K562 (cell line): ENCODE measurements at regions not wholly inside any gene's neighbourhood (a gene's known extent, or its start where the extent isn't known, plus 50 kb on each side); places are given as distances from the start of the nearest gene placed in this dataset.

Experiments
- ATAC-seq: fragments of 200-7000 bp; cut with Tn5 transposase; 3 replicates; pipeline ENCODE4 v1.9.1; 2020; ENCODE audit warnings: moderate library complexity
- BruUV-seq: library from RNA; stranded (reverse); fragments of 400-500 nt; replicated peaks from 2 replicates; lab custom pipeline; 2021; lab: Mats Ljungman, UMichigan
- CTCF ChIA-PET: fragments of 300-600 bp; formaldehyde crosslinking; extraction: SDS; loops from one replicate; lab custom pipeline; 2021; ENCODE audit warnings: low intra/inter-chr PET ratio; lab: Yijun Ruan, JAX
- POLR2A ChIA-PET: fragments of 300-600, 350-650 bp; sonication (Branson Sonifier 250); formaldehyde crosslinking; extraction: SDS; loops from one replicate; lab custom pipeline; 2021; ENCODE audit warnings: antibody characterized with exemption, inconsistent platforms; lab: Yijun Ruan, JAX
- DNase-seq, 4 experiments: peaks; one replicate each; pipeline versions ENCODE4 v3.0.0 to v3.0.0-alpha.2; 2011 to 2018; ENCODE audit warnings: low spot score in 3 of 4, mixed read lengths in 3 of 4; ENCODE audit errors: extremely low read depth in 1 of 4
- FAIRE-seq: peaks from 2 replicates; lab custom pipeline; 2011; peaks lifted over from hg19 to GRCh38; lab: Jason Lieb, UNC
- H2AFZ ChIP-seq: 2 replicates; pipeline ENCODE4 v1.6.0; 2011; ENCODE audit warnings: low read depth, low read length, control low read depth, inconsistent platforms
- H3K27ac ChIP-seq: fragments of 200-600 bp; 3 replicates; pipeline ENCODE4 v1.8.0; 2011; ENCODE audit warnings: low read depth, mild to moderate bottlenecking, control low read depth, inconsistent platforms, low read length, moderate library complexity, mixed read lengths; ENCODE audit errors: extremely low read depth
- H3K27me3 ChIP-seq, 2 experiments: fragments of 300-600 bp in 1 of 2; 2 replicates in 1 of 2; 3 replicates in 1 of 2; pipeline versions ENCODE4 v1.6.0 to v1.8.0; 2011; ENCODE audit warnings: inconsistent platforms in 2 of 2, low read length in 2 of 2, mild to moderate bottlenecking in 1 of 2, mixed read lengths in 1 of 2, moderate library complexity in 1 of 2; ENCODE audit not compliant: control insufficient read depth in 2 of 2, insufficient read depth in 2 of 2
- H3K36me3 ChIP-seq: fragments of 300-600 bp; 3 replicates; pipeline ENCODE4 v1.8.0; 2011; ENCODE audit warnings: mild to moderate bottlenecking, low read length, inconsistent platforms; ENCODE audit not compliant: control insufficient read depth, insufficient read depth
- H3K4me1 ChIP-seq, 2 experiments: fragments of 200-600 bp in 1 of 2; replicated peaks in 1 of 2; 2 replicates in 1 of 2; 3 replicates in 1 of 2; pipeline versions ENCODE4 v1.5.1 to v1.8.0; 2011; ENCODE audit warnings: inconsistent platforms in 2 of 2, low read length in 2 of 2, mild to moderate bottlenecking in 1 of 2, mixed read lengths in 1 of 2, moderate library complexity in 1 of 2; ENCODE audit not compliant: control insufficient read depth in 2 of 2, insufficient read depth in 2 of 2
- H3K4me2 ChIP-seq: 2 replicates; pipeline ENCODE4 v1.6.1; 2011; ENCODE audit warnings: low read length, control low read depth, inconsistent platforms, mixed read lengths; ENCODE audit not compliant: insufficient read depth
- H3K4me3 ChIP-seq: fragments of 200-600 bp; sonication (generic), shearing (Covaris generic); 2 replicates; pipeline ENCODE4 v1.5.1; 2016; ENCODE audit warnings: control low read depth, inconsistent platforms
- H3K79me2 ChIP-seq: fragments of 200-600 bp; 3 replicates; pipeline ENCODE4 v1.8.0; 2011; ENCODE audit warnings: low read length, inconsistent platforms; ENCODE audit not compliant: control insufficient read depth, insufficient read depth
- H3K9ac ChIP-seq, 2 experiments: 2 replicates each; pipeline versions ENCODE4 v1.6.0 to v1.6.1; 2011; ENCODE audit warnings: low read depth in 2 of 2, low read length in 2 of 2, control low read depth in 1 of 2, inconsistent platforms in 1 of 2, mild to moderate bottlenecking in 1 of 2, mixed read lengths in 1 of 2; ENCODE audit not compliant: insufficient read depth in 1 of 2
- H3K9me1 ChIP-seq: one replicate; pipeline ENCODE4 v1.6.0; 2011; ENCODE audit warnings: inconsistent platforms, mild to moderate bottlenecking, low read length, moderate library complexity; ENCODE audit not compliant: control insufficient read depth, insufficient read depth
- H3K9me3 ChIP-seq: replicated peaks from 2 replicates; pipeline ENCODE4 v1.5.1; 2011; ENCODE audit warnings: low read depth, low read length, inconsistent platforms; ENCODE audit not compliant: control insufficient read depth, insufficient read depth
- H4K20me1 ChIP-seq: replicated peaks from 2 replicates; pipeline ENCODE4 v1.6.1; 2011; ENCODE audit warnings: low read length, inconsistent platforms, mixed read lengths; ENCODE audit not compliant: control insufficient read depth, insufficient read depth
- DLX4 ChIP-seq: fragments of 250-450 bp; sonication (Bioruptor Pico); IDR thresholded peaks from 2 replicates; pipeline ENCODE4 v1.6.1; 2021; ENCODE audit warnings: mild to moderate bottlenecking
- FOXP1 ChIP-seq: sonication (generic); formaldehyde crosslinking; IDR thresholded peaks from 2 replicates; pipeline ENCODE4 v1.8.0; 2022; ENCODE audit warnings: mild to moderate bottlenecking, missing genetic modification reagents
- MTA2 ChIP-seq: fragments of 450-650 bp; IDR thresholded peaks from 2 replicates; pipeline ENCODE4 v1.6.1; 2016; ENCODE audit warnings: low read depth
- PHF20 ChIP-seq: fragments of 450-650 bp; IDR thresholded peaks from 2 replicates; pipeline ENCODE4 v1.6.1; 2018; ENCODE audit not compliant: partially characterized antibody
- SMARCC2 ChIP-seq: fragments of 450-650 bp; IDR thresholded peaks from 2 replicates; pipeline ENCODE4 v1.6.1; 2017; ENCODE audit warnings: antibody characterized with exemption, moderate library complexity, mild to moderate bottlenecking, low read depth
- SREBF1 ChIP-seq: fragments of 150-350 bp; IDR thresholded peaks from 2 replicates; pipeline ENCODE4 v1.6.1; 2014; ENCODE audit warnings: antibody characterized with exemption, low read depth, low read length, borderline replicate concordance
- SRSF1 ChIP-seq: fragments of 200-400 bp; formaldehyde crosslinking; IDR thresholded peaks from 2 replicates; pipeline ENCODE4 v1.6.1; 2017; ENCODE audit warnings: mild to moderate bottlenecking, low read depth, low read length, moderate library complexity
- TRIM24 ChIP-seq, 2 experiments: fragments of 450-650 bp; IDR thresholded peaks; 2 replicates each; pipeline ENCODE4 v1.6.1; 2016
- ZBTB26 ChIP-seq: fragments of 450-650 bp; formaldehyde crosslinking; IDR thresholded peaks from 2 replicates; pipeline ENCODE4 v1.4.0; 2022; ENCODE audit warnings: missing genetic modification characterization
- WGBS: fragments of 100-300 bp; shearing (Covaris generic); methylation state at CpG from one replicate; pipeline ENCODE4 v1.1.6; 2016; ENCODE audit warnings: low coverage, mixed read lengths; ENCODE audit not compliant: insufficient coverage; ENCODE audit errors: missing lambda C conversion rate; 5-methylcytosine and 5-hydroxymethylcytosine counted together
- in situ Hi-C: fragments of 300-500 bp; cut with MboI; formaldehyde crosslinking; loops from 4 replicates; pipeline ENCODE4 v1.15.0; 2018; ENCODE audit warnings: inconsistent platforms, mixed read lengths
- intact Hi-C: fragments of 100-400 bp; cut with micrococcal nuclease; formaldehyde crosslinking; loops from 2 replicates; pipeline ENCODE4 v1.14.2; 2022

- Histone ChIP-seq H3K9me3 (no peaks in the 10 kb centered on the region), H3K9ac (no peak overlapping the region), H2AFZ (no peak overlapping the region), H3K4me3 (no peak overlapping the region), H3K4me2 (no peak overlapping the region), H3K79me2 (no peaks in the 10 kb centered on the region), H3K36me3 (no peaks in the 10 kb centered on the region), H3K9me1 (no peaks in the 10 kb centered on the region), H3K27me3 (no peaks in the 10 kb centered on the region), H4K20me1 (no peaks in the 10 kb centered on the region), H3K4me1 (no peaks in the 10 kb centered on the region), H3K27ac (no peak overlapping the region)
- no peak for DNase-seq
- in situ Hi-C loops, result no loop called here
- POLR2A ChIA-PET, result no interaction called here
- ATAC-seq, result no peak
- intact Hi-C loops, result no loop called here
- 3% methylated on average over 3 of the region's 3 CpGs for WGBS
- no peak for FAIRE-seq
- BruUV-seq, result no TSS peak
- TF ChIP-seq SMARCC2, result no peak
- no peak for TF ChIP-seq FOXP1
- no peak for TF ChIP-seq SRSF1
- no peak for TF ChIP-seq MTA2
- TF ChIP-seq DLX4 (CRISPR knock-in tag), result no peak
- no peak for TF ChIP-seq PHF20
- TF ChIP-seq SREBF1, result no peak
- no peak for TF ChIP-seq TRIM24 (IDR thresholded peaks at IDR 0.05)
- no peak for TF ChIP-seq ZBTB26 (CRISPR knock-in tag)
- CTCF ChIA-PET, result no interaction called here
Observed at GRCh38 chr11:82586581-82586980, 147.1 kb downstream of the FAM181B start.
